Peyer's patch (tissue), 4 donors: ENCODE measurements at regions not wholly inside any gene's neighbourhood (a gene's known extent, or its start where the extent isn't known, plus 50 kb on each side); places are given as distances from the start of the nearest gene placed in this dataset.

Experiments
- DNase-seq, 3 donors: peaks; one replicate each; pipeline ENCODE4 v3.0.0-alpha.2; 2017 to 2019
- H3K27ac ChIP-seq, 4 donors: fragments of 200-600 bp; sonication (generic); one replicate each; pipeline ENCODE4 v1.5.1; 2016 to 2019
- H3K27me3 ChIP-seq, 2 donors: fragments of 200-600 bp; sonication (generic); one replicate each; pipeline ENCODE4 v1.5.1; 2019
- H3K36me3 ChIP-seq, 3 donors: fragments of 200-600 bp; sonication (generic); one replicate each; pipeline ENCODE4 v1.5.1; 2016 to 2019
- H3K4me1 ChIP-seq, 4 donors: fragments of 200-600 bp; sonication (generic); one replicate each; pipeline ENCODE4 v1.5.1; 2016 to 2019
- H3K4me3 ChIP-seq, 4 donors: fragments of 200-600 bp; sonication (generic); 1 replicate in 3 of 4; 2 replicates in 1 of 4; pipeline ENCODE4 v1.5.1; 2016 to 2019; ENCODE audit warnings: mild to moderate bottlenecking in 1 of 4
- H3K9me3 ChIP-seq, 4 donors: fragments of 200-600 bp; sonication (generic); one replicate each; pipeline ENCODE4 v1.5.1; 2016 to 2019; ENCODE audit warnings: mild to moderate bottlenecking in 1 of 4
- CTCF ChIP-seq, 6 experiments: fragments of 450-650 bp in 4 of 6; fragments of 200-600 bp in 2 of 6; sonication (generic) in 1 of 6; IDR thresholded peaks; one replicate each; pipeline ENCODE4 v1.5.1; 2017 to 2019; ENCODE audit warnings: antibody characterized with exemption in 6 of 6, mild to moderate bottlenecking in 3 of 6, moderate library complexity in 1 of 6
- POLR2A ChIP-seq, 2 donors: fragments of 450-650 bp; IDR thresholded peaks; one replicate each; pipeline ENCODE4 v1.5.1; 2017; ENCODE audit warnings: antibody characterized with exemption in 2 of 2, mild to moderate bottlenecking in 2 of 2, moderate library complexity in 2 of 2

- DNase-seq, result no peak
- H3K27me3 ChIP-seq, result no peaks in the 10 kb centered on the region
- no peak overlapping the region for H3K27ac ChIP-seq
- H3K36me3 ChIP-seq, result no peaks in the 10 kb centered on the region
- no peak overlapping the region for H3K4me3 ChIP-seq
- H3K9me3 ChIP-seq, result no peaks in the 10 kb centered on the region
- no peak for TF ChIP-seq POLR2A (IDR thresholded peaks at IDR 0.05)
- no peak for TF ChIP-seq CTCF (IDR thresholded peaks at IDR 0.05)
- H3K4me1 ChIP-seq, result no peaks in the 10 kb centered on the region
Observed at GRCh38 chr22:48513929-48514328, 1313.7 kb downstream of the BRD1 start.

- Histone ChIP-seq H3K4me1 (no peaks in the 10 kb centered on the region), H3K36me3 (no peaks in the 10 kb centered on the region), H3K9me3 (no peaks in the 10 kb centered on the region), H3K4me3 (no peak overlapping the region), H3K27me3 (no peaks in the 10 kb centered on the region), H3K27ac (no peak overlapping the region)
- no peak for DNase-seq
- TF ChIP-seq CTCF (IDR thresholded peaks at IDR 0.05) (no peak), POLR2A (IDR thresholded peaks at IDR 0.05) (no peak)
Observed at GRCh38 chr22:48513446-48513845, 1314.2 kb downstream of the BRD1 start.

GRCh38 chr22:48511781-48512327, 1315.8 kb downstream of the BRD1 start:
- no peak for DNase-seq
- Histone ChIP-seq H3K36me3 (no peaks in the 10 kb centered on the region), H3K9me3 (no peaks in the 10 kb centered on the region), H3K4me3 (no peak overlapping the region), H3K4me1 (no peaks in the 10 kb centered on the region), H3K27me3 (no peaks in the 10 kb centered on the region), H3K27ac (no peak overlapping the region)
- TF ChIP-seq POLR2A (IDR thresholded peaks at IDR 0.05) (no peak), CTCF (IDR thresholded peaks at IDR 0.05) (no peak)

GRCh38 chr22:48511211-48511610, 1316.5 kb downstream of the BRD1 start:
- Histone ChIP-seq H3K36me3 (no peaks in the 10 kb centered on the region), H3K9me3 (no peaks in the 10 kb centered on the region), H3K27me3 (no peaks in the 10 kb centered on the region), H3K4me3 (no peak overlapping the region), H3K27ac (no peak overlapping the region), H3K4me1 (no peaks in the 10 kb centered on the region)
- no peak for DNase-seq
- no peak for TF ChIP-seq POLR2A (IDR thresholded peaks at IDR 0.05)
- no peak for TF ChIP-seq CTCF (IDR thresholded peaks at IDR 0.05)

GRCh38 chr22:48510599-48510998, 1317.1 kb downstream of the BRD1 start:
- H3K27ac ChIP-seq, result no peak overlapping the region
- no peak for TF ChIP-seq POLR2A (IDR thresholded peaks at IDR 0.05)
- TF ChIP-seq CTCF (IDR thresholded peaks at IDR 0.05), result no peak
- H3K27me3 ChIP-seq, result no peaks in the 10 kb centered on the region
- no peak overlapping the region for H3K4me3 ChIP-seq
- no peaks in the 10 kb centered on the region for H3K9me3 ChIP-seq
- H3K36me3 ChIP-seq, result no peaks in the 10 kb centered on the region
- no peaks in the 10 kb centered on the region for H3K4me1 ChIP-seq
- no peak for DNase-seq
